22Rv1 (cell line): ENCODE measurements at regions not wholly inside any gene's neighbourhood (a gene's known extent, or its start where the extent isn't known, plus 50 kb on each side); places are given as distances from the start of the nearest gene placed in this dataset.
"Not testable (repeated sequence)": the region's sequence is repeated elsewhere in the genome, so short reads cannot be mapped to it uniquely, and the experiment has no call there.

Source experiments
- ZFX ChIP-seq: fragments of 450-650 bp; IDR thresholded peaks from 2 replicates; pipeline ENCODE4 v1.6.1; 2017; ENCODE audit warnings: antibody characterized with exemption, borderline replicate concordance
- TF ChIP-seq, protein P1 (sequence below): fragments of 450-650 bp; IDR thresholded peaks from 2 replicates; pipeline ENCODE4 v1.5.1; 2017; ENCODE audit warnings: mild to moderate bottlenecking

- TF ChIP-seq, protein P1, sequence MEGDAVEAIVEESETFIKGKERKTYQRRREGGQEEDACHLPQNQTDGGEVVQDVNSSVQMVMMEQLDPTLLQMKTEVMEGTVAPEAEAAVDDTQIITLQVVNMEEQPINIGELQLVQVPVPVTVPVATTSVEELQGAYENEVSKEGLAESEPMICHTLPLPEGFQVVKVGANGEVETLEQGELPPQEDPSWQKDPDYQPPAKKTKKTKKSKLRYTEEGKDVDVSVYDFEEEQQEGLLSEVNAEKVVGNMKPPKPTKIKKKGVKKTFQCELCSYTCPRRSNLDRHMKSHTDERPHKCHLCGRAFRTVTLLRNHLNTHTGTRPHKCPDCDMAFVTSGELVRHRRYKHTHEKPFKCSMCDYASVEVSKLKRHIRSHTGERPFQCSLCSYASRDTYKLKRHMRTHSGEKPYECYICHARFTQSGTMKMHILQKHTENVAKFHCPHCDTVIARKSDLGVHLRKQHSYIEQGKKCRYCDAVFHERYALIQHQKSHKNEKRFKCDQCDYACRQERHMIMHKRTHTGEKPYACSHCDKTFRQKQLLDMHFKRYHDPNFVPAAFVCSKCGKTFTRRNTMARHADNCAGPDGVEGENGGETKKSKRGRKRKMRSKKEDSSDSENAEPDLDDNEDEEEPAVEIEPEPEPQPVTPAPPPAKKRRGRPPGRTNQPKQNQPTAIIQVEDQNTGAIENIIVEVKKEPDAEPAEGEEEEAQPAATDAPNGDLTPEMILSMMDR, result not testable (repeated sequence)
- TF ChIP-seq ZFX, result not testable (repeated sequence)
Measured at GRCh38 chr16:25539767-25540166, 152.0 kb upstream of the HS3ST4 start.
